Astrocyte (in vitro differentiated cells and primary cell): ENCODE measurements at regions not wholly inside any gene's neighbourhood (a gene's known extent, or its start where the extent isn't known, plus 50 kb on each side); places are given as distances from the start of the nearest gene placed in this dataset.

Source experiments
- DNase-seq: peaks from one replicate; pipeline ENCODE4 v3.0.0-alpha.2; 2010; ENCODE audit warnings: low read depth
- FAIRE-seq: peaks from 2 replicates; lab custom pipeline; 2011; peaks lifted over from hg19 to GRCh38; lab: Jason Lieb, UNC
- H2AFZ ChIP-seq: 2 replicates; pipeline ENCODE4 v1.6.0; 2012; ENCODE audit warnings: low read depth, low read length, inconsistent platforms
- H3K27ac ChIP-seq: 2 replicates; pipeline ENCODE4 v1.5.1; 2011; ENCODE audit warnings: low read depth, low read length, inconsistent platforms
- H3K27me3 ChIP-seq: 2 replicates; pipeline ENCODE4 v1.6.0; 2011; ENCODE audit warnings: low read length, inconsistent platforms; ENCODE audit not compliant: insufficient read depth
- H3K36me3 ChIP-seq: 2 replicates; pipeline ENCODE4 v1.5.1; 2011; ENCODE audit warnings: low read length, inconsistent platforms; ENCODE audit not compliant: insufficient read depth
- H3K4me1 ChIP-seq: 2 replicates; pipeline ENCODE4 v1.5.1; 2011; ENCODE audit warnings: low read length, inconsistent platforms; ENCODE audit not compliant: insufficient read depth
- H3K4me2 ChIP-seq: 2 replicates; pipeline ENCODE4 v1.6.0; 2012; ENCODE audit warnings: low read length, inconsistent platforms
- H3K4me3 ChIP-seq: 2 replicates; pipeline ENCODE4 v1.5.1; 2011; ENCODE audit warnings: low read depth, mild to moderate bottlenecking, low read length, inconsistent platforms; ENCODE audit not compliant: insufficient read depth
- H3K79me2 ChIP-seq: 2 replicates; pipeline ENCODE4 v1.6.0; 2012; ENCODE audit warnings: mild to moderate bottlenecking, low read length, inconsistent platforms; ENCODE audit not compliant: insufficient read depth
- H3K9ac ChIP-seq: 2 replicates; pipeline ENCODE4 v1.6.0; 2012; ENCODE audit warnings: mild to moderate bottlenecking, low read length, inconsistent platforms
- H3K9me3 ChIP-seq: 2 replicates; pipeline ENCODE4 v1.5.1; 2012; ENCODE audit warnings: low read depth, mild to moderate bottlenecking, low read length, inconsistent platforms; ENCODE audit not compliant: insufficient read depth
- H4K20me1 ChIP-seq: 2 replicates; pipeline ENCODE4 v1.6.0; 2012; ENCODE audit warnings: low read length, inconsistent platforms; ENCODE audit not compliant: insufficient read depth
- H3K27ac Mint-ChIP-seq: one replicate; pipeline ENCODE4 v1.8.0; 2021; ENCODE audit warnings: mild to moderate bottlenecking, mixed read lengths; ENCODE audit not compliant: unreplicated experiment
- H3K27me3 Mint-ChIP-seq: one replicate; pipeline ENCODE4 v1.8.0; 2021; ENCODE audit warnings: low read depth, mixed read lengths; ENCODE audit not compliant: unreplicated experiment
- H3K36me3 Mint-ChIP-seq: one replicate; pipeline ENCODE4 v1.8.0; 2021; ENCODE audit warnings: low read depth, mixed read lengths; ENCODE audit not compliant: unreplicated experiment
- H3K4me1 Mint-ChIP-seq: one replicate; pipeline ENCODE4 v1.8.0; 2021; ENCODE audit warnings: low read depth, mixed read lengths; ENCODE audit not compliant: unreplicated experiment
- H3K4me3 Mint-ChIP-seq: one replicate; pipeline ENCODE4 v1.8.0; 2021; ENCODE audit warnings: mild to moderate bottlenecking, moderate library complexity, mixed read lengths; ENCODE audit not compliant: unreplicated experiment
- H3K9me3 Mint-ChIP-seq: one replicate; pipeline ENCODE4 v1.8.0; 2021; ENCODE audit warnings: mild to moderate bottlenecking, mixed read lengths; ENCODE audit not compliant: unreplicated experiment
- CTCF ChIP-seq: IDR thresholded peaks from 2 replicates; pipeline ENCODE4 v1.5.1; 2011; ENCODE audit warnings: low read depth, mild to moderate bottlenecking, inconsistent platforms, low read length, moderate library complexity; ENCODE audit not compliant: insufficient read depth
- EZH2 ChIP-seq: IDR thresholded peaks from 2 replicates; pipeline ENCODE4 v1.6.1; 2012; ENCODE audit warnings: mild to moderate bottlenecking, low read length, inconsistent platforms; ENCODE audit not compliant: insufficient read depth

- no peaks in the 10 kb centered on the region for H3K9me3 Mint-ChIP-seq
These were observed 362.0 kb downstream of the FSIP2 start for GRCh38 chr2:186100636-186101035.

GRCh38 chr2:186101616-186102015 lies 363.0 kb downstream of the FSIP2 start:
- no peak overlapping the region for H3K27ac Mint-ChIP-seq

More at GRCh38 chr2:186100636-186101035, 362.0 kb downstream of the FSIP2 start:
- Histone ChIP-seq H3K9ac (no peak overlapping the region), H3K36me3 (no peaks in the 10 kb centered on the region), H3K4me1 (no peaks in the 10 kb centered on the region), H3K9me3 (no peaks in the 10 kb centered on the region), H3K79me2 (no peaks in the 10 kb centered on the region), H3K27ac (no peak overlapping the region), H2AFZ (no peak overlapping the region), H3K4me2 (no peak overlapping the region), H4K20me1 (no peaks in the 10 kb centered on the region), H3K4me3 (no peak overlapping the region), H3K27me3 (no peaks in the 10 kb centered on the region)
- H3K36me3 Mint-ChIP-seq: no peaks in the 10 kb centered on the region
- H3K4me1 Mint-ChIP-seq: peaks cover 5% of the 10 kb centered on the region
- DNase-seq (no peak), FAIRE-seq (no peak)
- no peak overlapping the region for H3K4me3 Mint-ChIP-seq
- no peak overlapping the region for H3K27ac Mint-ChIP-seq
- H3K27me3 Mint-ChIP-seq: no peaks in the 10 kb centered on the region
- TF ChIP-seq CTCF: no peak
- TF ChIP-seq EZH2: no peak

More at GRCh38 chr2:186101616-186102015, 363.0 kb downstream of the FSIP2 start:
- Histone ChIP-seq H3K9me3 (no peaks in the 10 kb centered on the region), H2AFZ (no peak overlapping the region), H3K4me1 (no peaks in the 10 kb centered on the region), H4K20me1 (no peaks in the 10 kb centered on the region), H3K4me3 (no peak overlapping the region), H3K36me3 (no peaks in the 10 kb centered on the region), H3K9ac (no peak overlapping the region), H3K27ac (no peak overlapping the region), H3K27me3 (no peaks in the 10 kb centered on the region), H3K79me2 (no peaks in the 10 kb centered on the region), H3K4me2 (no peak overlapping the region)
- no peaks in the 10 kb centered on the region for H3K27me3 Mint-ChIP-seq
- FAIRE-seq (no peak), DNase-seq (no peak)
- H3K4me1 Mint-ChIP-seq: peaks cover 5% of the 10 kb centered on the region
- H3K9me3 Mint-ChIP-seq: no peaks in the 10 kb centered on the region
- no peak overlapping the region for H3K4me3 Mint-ChIP-seq
- TF ChIP-seq CTCF (no peak), EZH2 (no peak)
- no peaks in the 10 kb centered on the region for H3K36me3 Mint-ChIP-seq
